ENCODE measurements at regions not wholly inside any gene's neighbourhood (a gene's known extent, or its start where the extent isn't known, plus 50 kb on each side); places are given as distances from the start of the nearest gene placed in this dataset.

DNA sequence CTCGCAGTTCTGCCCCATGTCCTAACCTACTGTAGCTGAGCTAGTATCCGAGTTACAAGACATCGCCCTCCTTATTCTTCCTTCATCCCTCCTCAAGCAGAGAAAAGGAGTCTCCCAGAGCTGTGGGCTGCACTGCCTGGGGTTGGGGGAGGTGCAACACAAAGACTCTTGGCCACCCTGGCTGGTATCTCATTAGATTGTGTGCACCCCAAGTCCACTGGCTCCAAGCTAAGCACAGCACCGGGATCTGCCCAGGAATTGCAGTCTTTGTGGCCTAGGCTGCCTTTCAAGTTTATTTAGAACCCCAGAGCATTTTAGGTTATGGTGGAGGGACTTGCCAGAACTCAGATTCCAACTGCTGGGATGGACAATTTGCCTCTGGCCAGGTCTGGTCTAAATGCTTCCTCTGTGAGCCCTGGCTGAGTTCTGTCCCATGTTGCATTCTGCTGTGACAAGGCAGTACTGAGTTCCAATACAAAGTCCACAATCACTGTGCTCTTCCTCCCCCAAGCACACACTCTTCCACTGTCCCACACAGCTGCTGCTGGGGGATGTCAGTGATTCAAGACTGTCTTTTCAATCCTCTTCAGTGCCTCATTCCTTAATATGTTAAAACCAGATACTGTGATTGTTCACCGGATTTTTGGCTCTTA, 169.6 kb upstream of the CLEC14A start:
- no peak for DNase-seq (ENCODE audit: low spot score)
- TF ChIP-seq, protein P1, sequence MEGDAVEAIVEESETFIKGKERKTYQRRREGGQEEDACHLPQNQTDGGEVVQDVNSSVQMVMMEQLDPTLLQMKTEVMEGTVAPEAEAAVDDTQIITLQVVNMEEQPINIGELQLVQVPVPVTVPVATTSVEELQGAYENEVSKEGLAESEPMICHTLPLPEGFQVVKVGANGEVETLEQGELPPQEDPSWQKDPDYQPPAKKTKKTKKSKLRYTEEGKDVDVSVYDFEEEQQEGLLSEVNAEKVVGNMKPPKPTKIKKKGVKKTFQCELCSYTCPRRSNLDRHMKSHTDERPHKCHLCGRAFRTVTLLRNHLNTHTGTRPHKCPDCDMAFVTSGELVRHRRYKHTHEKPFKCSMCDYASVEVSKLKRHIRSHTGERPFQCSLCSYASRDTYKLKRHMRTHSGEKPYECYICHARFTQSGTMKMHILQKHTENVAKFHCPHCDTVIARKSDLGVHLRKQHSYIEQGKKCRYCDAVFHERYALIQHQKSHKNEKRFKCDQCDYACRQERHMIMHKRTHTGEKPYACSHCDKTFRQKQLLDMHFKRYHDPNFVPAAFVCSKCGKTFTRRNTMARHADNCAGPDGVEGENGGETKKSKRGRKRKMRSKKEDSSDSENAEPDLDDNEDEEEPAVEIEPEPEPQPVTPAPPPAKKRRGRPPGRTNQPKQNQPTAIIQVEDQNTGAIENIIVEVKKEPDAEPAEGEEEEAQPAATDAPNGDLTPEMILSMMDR (IDR thresholded peaks at IDR 0.05; ENCODE audit: extremely low read depth, missing control alignments): no peak

DNA sequence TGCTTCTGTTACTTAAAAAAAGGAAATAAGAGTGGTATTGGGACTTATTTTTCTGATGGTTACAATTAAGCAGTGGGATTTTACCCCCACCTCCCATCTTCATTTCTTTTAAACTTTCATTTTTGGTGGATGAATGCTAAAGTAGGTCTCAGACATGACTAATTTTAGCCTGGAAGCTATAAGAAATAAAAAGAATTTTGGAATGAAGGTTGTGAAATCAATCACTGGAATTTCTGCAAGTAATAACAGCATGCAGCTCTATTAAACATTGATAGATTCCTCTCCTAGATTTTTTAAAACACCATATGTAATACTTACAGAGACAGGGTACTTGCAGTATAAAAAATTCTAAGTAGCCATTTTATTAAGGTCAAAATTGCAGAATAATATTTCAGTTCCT, 164.2 kb upstream of the CLEC14A start:
- DNase-seq (ENCODE audit: low spot score): no peak
- TF ChIP-seq, protein P1 (IDR thresholded peaks at IDR 0.05; ENCODE audit: extremely low read depth, missing control alignments): no peak

DNA sequence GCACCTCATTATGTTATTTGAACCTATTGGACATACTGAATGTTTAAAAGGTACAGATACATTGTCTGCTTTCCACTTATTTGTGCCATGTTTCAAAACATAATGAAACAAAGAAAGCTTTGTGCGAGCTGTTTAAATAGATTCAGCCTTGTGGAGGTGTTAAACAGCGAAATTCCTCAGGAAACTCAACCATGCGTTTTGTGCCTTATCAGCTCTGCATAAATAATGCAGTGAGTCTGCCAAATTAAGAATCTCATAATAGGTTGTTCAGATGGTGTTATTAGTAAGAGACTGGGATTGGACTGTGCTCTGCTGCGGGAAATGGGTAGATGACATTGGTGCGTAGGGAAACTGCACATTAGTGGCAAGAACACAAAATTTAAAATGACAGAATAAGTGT, 163.7 kb upstream of the CLEC14A start:
- no peak for DNase-seq (ENCODE audit: low spot score)
- TF ChIP-seq, protein P1 (IDR thresholded peaks at IDR 0.05; ENCODE audit: extremely low read depth, missing control alignments): no peak

DNA sequence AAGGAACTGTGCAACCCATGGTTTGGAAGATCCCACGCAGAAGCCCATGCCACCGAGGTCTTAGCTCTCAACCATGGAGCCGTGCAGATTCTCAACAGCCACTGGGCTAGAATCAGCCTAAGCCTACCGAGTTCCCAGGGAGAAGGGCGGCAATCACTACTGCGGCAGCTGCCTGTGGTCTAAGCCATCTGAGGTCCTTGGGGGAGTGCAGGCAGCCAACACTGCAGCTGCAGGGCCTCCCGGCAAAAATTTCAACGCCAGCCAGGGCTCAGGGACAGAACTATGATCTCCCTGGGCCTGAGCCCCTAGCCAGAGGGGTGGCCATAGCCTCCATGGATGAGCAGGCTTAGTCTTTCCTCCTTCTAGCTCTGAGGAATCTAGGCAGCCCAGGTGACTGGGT, 156.8 kb upstream of the CLEC14A start:
- no peak for DNase-seq (ENCODE audit: low spot score)
- TF ChIP-seq, protein P1 (IDR thresholded peaks at IDR 0.05; ENCODE audit: extremely low read depth, missing control alignments): no peak

GRCh38 chr14:38410442-38410841, 154.5 kb upstream of the CLEC14A start:
- no peak for DNase-seq (ENCODE audit: low spot score)
- TF ChIP-seq, protein P1 (IDR thresholded peaks at IDR 0.05; ENCODE audit: extremely low read depth, missing control alignments): no peak

DNA sequence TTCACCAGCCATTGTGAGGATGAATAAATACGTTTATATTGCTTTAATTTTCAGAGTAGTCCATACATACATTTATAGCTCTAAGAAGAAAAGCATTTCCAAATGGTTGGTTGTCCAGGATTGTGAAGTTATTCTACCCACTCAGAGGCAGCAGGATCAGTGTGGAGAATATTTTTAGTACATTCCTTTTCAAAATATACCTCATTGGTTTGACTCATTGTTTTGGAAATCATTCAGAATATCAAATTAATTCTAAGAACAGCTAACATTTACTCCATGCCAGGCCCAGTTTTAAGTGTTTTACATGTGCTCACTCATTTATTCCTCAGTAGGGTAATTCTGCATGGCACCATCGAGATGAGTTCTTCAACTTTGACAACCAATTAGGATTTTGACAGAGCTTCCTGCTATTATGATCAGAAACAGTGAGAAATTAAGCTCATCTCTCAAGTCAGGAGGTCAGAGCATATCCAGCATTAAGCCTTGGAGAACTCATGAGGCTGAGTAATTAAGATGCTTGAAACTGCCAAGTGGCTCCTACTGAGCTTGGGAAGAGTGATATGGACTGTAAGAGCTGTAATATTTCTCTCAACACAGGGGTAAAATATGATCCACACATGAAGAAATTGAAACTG, 153.3 kb upstream of the CLEC14A start:
- TF ChIP-seq, protein P1 (IDR thresholded peaks at IDR 0.05; ENCODE audit: extremely low read depth, missing control alignments): no peak
- no peak for DNase-seq (ENCODE audit: low spot score)

DNA sequence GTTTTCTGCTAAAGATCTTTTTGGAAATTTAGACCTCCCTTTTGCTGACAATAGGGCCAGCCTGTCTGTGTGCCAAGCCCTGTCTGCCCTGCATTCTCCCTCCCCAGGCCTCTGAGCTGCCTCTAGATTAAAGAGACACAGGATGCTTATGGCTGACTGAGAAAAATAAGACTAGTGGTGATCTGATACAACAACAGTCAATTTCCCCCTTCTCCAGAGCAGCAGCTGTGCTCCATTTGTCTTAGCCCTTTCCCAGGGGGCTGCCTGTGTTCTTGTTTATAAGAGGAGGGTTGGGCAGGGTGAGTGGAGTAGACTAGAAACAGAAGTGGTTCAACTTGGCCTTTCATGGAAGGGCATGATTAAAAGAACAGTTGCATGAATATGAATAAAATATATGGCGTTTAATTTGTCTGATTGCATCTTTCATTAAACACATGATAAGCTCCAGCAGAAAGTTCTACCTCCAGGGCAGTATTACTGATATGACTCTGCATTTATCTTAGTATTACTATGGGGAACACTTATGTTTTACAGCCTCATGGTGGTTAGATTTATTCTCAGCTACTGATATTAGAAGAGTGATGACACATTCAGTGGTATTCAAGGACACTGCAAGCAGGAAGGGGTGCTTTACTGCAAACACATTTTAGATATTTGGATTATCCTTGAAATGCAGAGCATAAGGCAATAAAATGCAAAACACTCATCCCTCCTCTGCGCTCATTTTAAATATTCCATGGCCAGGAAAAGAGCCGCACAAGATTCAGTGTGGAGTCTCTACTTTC, 150.2 kb upstream of the CLEC14A start:
- no peak for DNase-seq (ENCODE audit: low spot score)
- TF ChIP-seq, protein P1 (IDR thresholded peaks at IDR 0.05; ENCODE audit: extremely low read depth, missing control alignments): no peak

Measured in GM20000 (cell line).